ENCODE measurements at regions not wholly inside any gene's neighbourhood (a gene's known extent, or its start where the extent isn't known, plus 50 kb on each side); places are given as distances from the start of the nearest gene placed in this dataset.
"Not testable (repeated sequence)": the region's sequence is repeated elsewhere in the genome, so short reads cannot be mapped to it uniquely, and the experiment has no call there.

DNA sequence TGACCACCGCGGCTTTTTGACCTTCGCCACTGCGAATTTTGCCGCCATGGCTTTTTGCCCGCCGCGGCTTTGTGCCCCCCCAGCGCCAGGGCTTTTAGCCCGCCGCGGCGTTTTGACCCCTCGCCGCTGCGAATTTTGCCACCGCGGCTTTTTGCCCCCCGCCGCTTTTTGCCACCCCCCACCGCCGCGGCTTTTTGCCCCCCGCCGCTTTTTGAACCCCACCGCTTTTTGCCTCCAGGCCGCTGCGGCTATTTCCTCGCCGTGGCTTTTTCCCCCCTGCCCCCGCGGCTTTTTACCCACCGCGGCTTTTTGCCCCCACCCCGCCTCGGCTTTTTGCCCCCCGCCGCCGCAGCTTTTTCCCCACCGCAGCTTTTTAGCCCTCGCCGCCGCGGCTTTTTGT is 134.8 kb upstream of the TP53TG3C start:
- Histone ChIP-seq H4K20me1 (ENCODE audit: control insufficient read depth, insufficient read depth, low read depth, low read length) (no peaks in the 10 kb centered on the region), H3K79me2 (ENCODE audit: control insufficient read depth, low read length) (no peaks in the 10 kb centered on the region), H3K27ac (ENCODE audit: low read depth, low read length) (no peak overlapping the region), H3K9me3 (ENCODE audit: control insufficient read depth, insufficient read depth, low read length) (no peaks in the 10 kb centered on the region), H3K4me1 (ENCODE audit: control insufficient read depth, low read length) (no peaks in the 10 kb centered on the region), H3K4me2 (ENCODE audit: low read length) (no peak overlapping the region), H3K4me3 (ENCODE audit: low read length) (no peak overlapping the region), H3K9me2 (replicated peaks; ENCODE audit: control insufficient read depth, low read length) (no peaks in the 10 kb centered on the region), H3K36me3 (ENCODE audit: control insufficient read depth, low read length) (no peaks in the 10 kb centered on the region), H3K27me3 (ENCODE audit: control insufficient read depth, low read length) (no peaks in the 10 kb centered on the region), H3F3A (ENCODE audit: control insufficient read depth, insufficient read depth) (no peaks in the 10 kb centered on the region)
- TF ChIP-seq EZH2phosphoT487 (IDR thresholded peaks at IDR 0.05; ENCODE audit: borderline replicate concordance, low read length): no peak
- TF ChIP-seq, protein P1, sequence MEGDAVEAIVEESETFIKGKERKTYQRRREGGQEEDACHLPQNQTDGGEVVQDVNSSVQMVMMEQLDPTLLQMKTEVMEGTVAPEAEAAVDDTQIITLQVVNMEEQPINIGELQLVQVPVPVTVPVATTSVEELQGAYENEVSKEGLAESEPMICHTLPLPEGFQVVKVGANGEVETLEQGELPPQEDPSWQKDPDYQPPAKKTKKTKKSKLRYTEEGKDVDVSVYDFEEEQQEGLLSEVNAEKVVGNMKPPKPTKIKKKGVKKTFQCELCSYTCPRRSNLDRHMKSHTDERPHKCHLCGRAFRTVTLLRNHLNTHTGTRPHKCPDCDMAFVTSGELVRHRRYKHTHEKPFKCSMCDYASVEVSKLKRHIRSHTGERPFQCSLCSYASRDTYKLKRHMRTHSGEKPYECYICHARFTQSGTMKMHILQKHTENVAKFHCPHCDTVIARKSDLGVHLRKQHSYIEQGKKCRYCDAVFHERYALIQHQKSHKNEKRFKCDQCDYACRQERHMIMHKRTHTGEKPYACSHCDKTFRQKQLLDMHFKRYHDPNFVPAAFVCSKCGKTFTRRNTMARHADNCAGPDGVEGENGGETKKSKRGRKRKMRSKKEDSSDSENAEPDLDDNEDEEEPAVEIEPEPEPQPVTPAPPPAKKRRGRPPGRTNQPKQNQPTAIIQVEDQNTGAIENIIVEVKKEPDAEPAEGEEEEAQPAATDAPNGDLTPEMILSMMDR (IDR thresholded peaks at IDR 0.05; ENCODE audit: low read depth, low read length, poor library complexity, severe bottlenecking): no peak

DNA sequence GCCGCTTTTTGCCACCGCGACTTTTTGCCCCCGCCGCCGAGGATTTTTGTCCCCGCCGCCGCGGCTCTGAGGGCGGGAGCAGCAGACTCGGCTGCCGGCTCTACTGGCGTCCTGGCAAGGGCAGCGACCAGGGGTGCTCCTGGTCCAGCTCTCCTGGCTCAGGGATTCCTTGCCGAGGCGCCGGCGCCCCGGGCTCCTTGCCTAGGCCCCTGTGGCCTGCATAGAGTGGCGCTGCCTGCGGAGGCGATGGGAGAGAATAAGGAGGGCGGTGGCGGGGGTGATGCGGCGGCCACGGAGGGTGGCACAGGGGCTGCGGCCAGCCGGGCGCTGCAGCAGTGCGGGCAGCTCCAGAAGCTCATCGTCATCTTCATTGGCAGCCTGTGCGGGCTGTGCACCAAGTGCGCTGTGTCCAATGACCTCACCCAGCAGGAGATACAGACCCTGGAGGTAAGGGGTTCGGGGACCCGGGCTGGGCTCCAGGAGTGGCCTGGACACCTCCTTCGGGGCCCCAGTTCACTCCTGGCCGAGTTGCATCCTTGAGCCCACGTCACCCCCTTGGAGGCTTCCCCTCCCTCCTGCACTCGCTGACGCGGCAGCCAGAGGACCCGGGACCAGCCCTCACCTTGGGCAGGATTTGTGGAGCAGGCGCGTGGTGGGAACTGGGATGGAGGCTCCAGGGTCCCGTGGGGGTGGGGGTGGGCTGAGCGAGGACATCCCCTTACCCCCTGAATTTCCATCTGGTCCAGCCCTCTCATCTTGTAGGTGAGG is 134.2 kb upstream of the TP53TG3C start:
- not testable (repeated sequence) for H3K9me3 ChIP-seq (ENCODE audit: control insufficient read depth, insufficient read depth, low read length); H3K27me3 ChIP-seq (ENCODE audit: control insufficient read depth, low read length); H4K20me1 ChIP-seq (ENCODE audit: control insufficient read depth, insufficient read depth, low read depth, low read length); H3F3A ChIP-seq (ENCODE audit: control insufficient read depth, insufficient read depth); H3K27ac ChIP-seq (ENCODE audit: low read depth, low read length); H3K4me2 ChIP-seq (ENCODE audit: low read length); H3K4me3 ChIP-seq (ENCODE audit: low read length); H3K36me3 ChIP-seq (ENCODE audit: control insufficient read depth, low read length); H3K4me1 ChIP-seq (ENCODE audit: control insufficient read depth, low read length); H3K79me2 ChIP-seq (ENCODE audit: control insufficient read depth, low read length); H3K9me2 ChIP-seq (replicated peaks; ENCODE audit: control insufficient read depth, low read length)

DNA sequence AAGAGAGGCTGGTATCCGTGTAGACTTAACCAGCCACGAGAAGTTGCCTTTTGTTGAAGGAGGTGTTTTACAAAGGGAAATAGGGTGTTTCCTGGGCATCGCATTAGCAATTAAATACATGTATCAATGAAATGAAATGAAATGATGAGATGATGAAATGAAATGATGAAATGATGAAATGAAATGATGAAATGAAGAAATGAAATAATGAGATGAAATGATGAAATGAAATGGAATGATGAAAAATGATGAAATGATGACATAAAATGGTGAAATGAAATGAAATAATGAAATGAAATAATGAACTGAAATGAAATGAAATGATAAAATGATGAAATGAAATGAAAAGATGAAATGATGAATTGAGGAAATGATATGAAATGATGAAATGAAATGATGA is 131.3 kb upstream of the TP53TG3C start:
- H3F3A ChIP-seq (ENCODE audit: control insufficient read depth, insufficient read depth); H3K9me3 ChIP-seq (ENCODE audit: control insufficient read depth, insufficient read depth, low read length); H3K27me3 ChIP-seq (ENCODE audit: control insufficient read depth, low read length); H3K27ac ChIP-seq (ENCODE audit: low read depth, low read length); H3K79me2 ChIP-seq (ENCODE audit: control insufficient read depth, low read length); H4K20me1 ChIP-seq (ENCODE audit: control insufficient read depth, insufficient read depth, low read depth, low read length); H3K4me3 ChIP-seq (ENCODE audit: low read length); H3K36me3 ChIP-seq (ENCODE audit: control insufficient read depth, low read length); H3K4me1 ChIP-seq (ENCODE audit: control insufficient read depth, low read length); H3K9me2 ChIP-seq (replicated peaks; ENCODE audit: control insufficient read depth, low read length); H3K4me2 ChIP-seq (ENCODE audit: low read length): not testable (repeated sequence)

DNA sequence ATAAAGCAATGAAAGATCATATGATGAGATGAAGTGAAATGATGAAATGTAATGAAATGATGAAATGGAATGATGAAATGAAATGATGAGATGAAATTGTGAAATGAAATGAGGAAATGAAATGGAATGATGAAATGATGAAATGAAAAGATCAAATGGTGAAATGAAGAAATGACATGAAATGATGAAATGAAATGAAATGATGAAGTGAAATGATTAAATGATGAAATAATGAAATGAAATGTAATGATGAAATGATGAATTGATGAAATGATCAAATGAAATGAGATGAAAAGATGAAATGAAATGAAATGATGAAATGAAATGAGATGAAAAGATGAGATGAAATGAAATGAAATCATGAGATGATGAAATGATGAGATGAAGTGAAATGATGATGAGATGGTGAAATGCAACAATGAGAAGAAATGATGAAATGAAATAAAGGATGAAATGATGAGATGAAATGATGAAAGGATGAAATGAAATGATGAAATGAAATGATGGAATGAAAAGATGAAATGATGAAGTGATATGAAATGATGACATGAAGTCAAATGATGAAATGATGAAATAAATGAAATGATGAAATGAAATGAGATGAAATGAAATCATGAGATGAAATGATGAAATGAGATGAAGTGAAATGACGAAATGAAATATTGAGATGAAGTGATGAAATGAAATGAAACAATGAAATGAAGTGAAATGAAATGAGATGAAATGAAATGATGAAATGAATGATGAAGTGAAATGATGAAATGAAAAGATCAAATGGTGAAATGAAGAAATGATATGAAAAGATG is 130.5 kb upstream of the TP53TG3C start:
- H3K4me3 ChIP-seq (ENCODE audit: low read length); H4K20me1 ChIP-seq (ENCODE audit: control insufficient read depth, insufficient read depth, low read depth, low read length); H3K9me2 ChIP-seq (replicated peaks; ENCODE audit: control insufficient read depth, low read length); H3K27me3 ChIP-seq (ENCODE audit: control insufficient read depth, low read length); H3F3A ChIP-seq (ENCODE audit: control insufficient read depth, insufficient read depth); H3K27ac ChIP-seq (ENCODE audit: low read depth, low read length); H3K4me1 ChIP-seq (ENCODE audit: control insufficient read depth, low read length); H3K36me3 ChIP-seq (ENCODE audit: control insufficient read depth, low read length); H3K9me3 ChIP-seq (ENCODE audit: control insufficient read depth, insufficient read depth, low read length); H3K79me2 ChIP-seq (ENCODE audit: control insufficient read depth, low read length); H3K4me2 ChIP-seq (ENCODE audit: low read length): not testable (repeated sequence)

DNA sequence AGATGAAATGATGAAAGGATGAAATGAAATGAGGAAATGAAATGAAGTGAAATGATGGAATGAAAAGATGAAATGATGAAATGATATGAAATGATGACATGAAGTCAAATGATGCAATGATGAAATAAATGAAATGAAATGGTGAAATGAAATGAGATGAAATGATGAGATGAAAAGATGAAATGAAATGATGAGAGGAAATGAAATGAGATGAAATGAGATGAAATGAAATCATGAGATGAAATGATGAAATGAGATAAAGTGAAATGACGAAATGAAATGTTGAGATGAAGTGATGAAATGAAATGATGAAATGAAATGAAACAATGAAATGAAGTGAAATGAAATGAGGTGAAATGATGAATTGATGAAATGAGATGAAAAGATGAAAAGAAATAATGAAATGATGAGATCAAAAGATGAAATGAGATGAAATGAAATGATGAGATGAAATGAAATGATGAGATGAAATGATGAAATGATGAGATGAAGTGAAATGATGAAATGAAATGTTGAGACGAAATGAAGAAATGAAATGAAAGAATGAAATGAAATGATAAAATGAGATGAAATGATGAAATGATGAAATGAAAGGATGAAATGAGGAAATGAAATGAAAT is 129.5 kb upstream of the TP53TG3C start:
- H3K4me2 ChIP-seq (ENCODE audit: low read length); H3K9me3 ChIP-seq (ENCODE audit: control insufficient read depth, insufficient read depth, low read length); H3K79me2 ChIP-seq (ENCODE audit: control insufficient read depth, low read length); H3K27me3 ChIP-seq (ENCODE audit: control insufficient read depth, low read length); H3K9me2 ChIP-seq (replicated peaks; ENCODE audit: control insufficient read depth, low read length); H3F3A ChIP-seq (ENCODE audit: control insufficient read depth, insufficient read depth); H3K4me1 ChIP-seq (ENCODE audit: control insufficient read depth, low read length); H3K4me3 ChIP-seq (ENCODE audit: low read length); H3K36me3 ChIP-seq (ENCODE audit: control insufficient read depth, low read length); H3K27ac ChIP-seq (ENCODE audit: low read depth, low read length); H4K20me1 ChIP-seq (ENCODE audit: control insufficient read depth, insufficient read depth, low read depth, low read length): not testable (repeated sequence)
